COLO829 (cell line): ENCODE measurements at regions not wholly inside any gene's neighbourhood (a gene's known extent, or its start where the extent isn't known, plus 50 kb on each side); places are given as distances from the start of the nearest gene placed in this dataset.

Experiments
- DNase-seq: peaks from one replicate; pipeline ENCODE4 v3.0.0; 2012; ENCODE audit warnings: low spot score

DNA sequence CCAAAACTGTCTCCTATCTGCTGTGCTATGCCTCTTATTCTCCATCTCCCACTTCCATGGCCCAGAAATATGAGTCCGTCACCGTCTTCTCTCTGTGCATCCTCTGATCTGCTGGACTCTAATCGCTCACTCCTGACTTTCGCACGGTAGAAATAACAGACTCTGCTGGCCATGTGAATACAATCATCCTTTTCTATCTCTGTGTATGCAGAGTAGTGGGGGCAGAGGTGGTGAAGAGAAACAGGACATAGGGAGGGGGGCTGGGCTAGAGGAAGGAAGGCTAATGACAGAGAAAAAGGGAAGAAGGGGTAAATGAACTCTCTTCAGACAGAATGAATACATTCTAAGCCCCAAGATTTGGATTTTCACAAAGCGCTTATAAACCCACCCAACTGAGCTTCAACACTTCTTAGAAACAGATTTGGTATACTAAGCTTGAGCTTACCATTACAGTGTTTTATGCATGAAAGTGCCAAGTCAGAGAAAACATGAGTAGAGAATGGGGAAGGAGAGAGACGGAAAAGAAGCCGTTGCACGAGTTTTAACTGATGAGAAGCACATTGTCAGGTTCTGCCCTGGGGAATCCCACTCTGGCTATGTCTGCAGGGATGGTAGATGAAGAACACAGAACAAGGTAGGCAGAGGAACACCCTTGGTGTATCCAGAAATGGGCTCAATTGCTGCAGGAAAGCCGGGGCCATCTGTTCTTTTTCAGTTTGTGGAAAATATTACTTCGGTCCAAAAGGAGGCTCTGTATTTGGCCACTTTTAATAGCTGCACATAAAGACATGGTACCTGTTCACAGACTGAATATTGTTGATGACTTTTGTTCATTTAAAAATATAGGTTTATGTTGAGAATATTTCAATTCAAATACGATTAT lies 324.7 kb downstream of the ETS1 start:
- peak; percentile 3 for DNase-seq

DNA sequence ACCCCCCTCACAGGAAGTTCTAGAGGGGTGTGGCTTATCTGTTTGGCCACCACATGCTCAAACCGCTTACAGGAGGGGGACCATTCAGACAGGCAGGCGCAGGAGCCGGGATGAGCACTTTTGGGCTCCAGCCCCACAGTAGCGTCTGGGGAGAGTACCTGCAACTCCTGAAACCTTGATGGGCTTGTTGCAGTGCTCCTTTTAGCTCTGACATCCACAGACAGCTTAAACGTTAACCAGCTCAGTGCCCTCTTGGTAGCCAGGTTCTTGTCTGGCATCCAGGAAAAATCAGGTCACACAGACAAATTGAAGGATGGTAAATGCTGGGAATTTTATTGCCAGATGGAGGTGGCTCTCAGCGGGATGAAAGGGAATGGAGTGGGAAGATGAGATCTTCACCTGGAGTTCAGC lies 326.3 kb downstream of the ETS1 start:
- DNase-seq = no peak

DNA sequence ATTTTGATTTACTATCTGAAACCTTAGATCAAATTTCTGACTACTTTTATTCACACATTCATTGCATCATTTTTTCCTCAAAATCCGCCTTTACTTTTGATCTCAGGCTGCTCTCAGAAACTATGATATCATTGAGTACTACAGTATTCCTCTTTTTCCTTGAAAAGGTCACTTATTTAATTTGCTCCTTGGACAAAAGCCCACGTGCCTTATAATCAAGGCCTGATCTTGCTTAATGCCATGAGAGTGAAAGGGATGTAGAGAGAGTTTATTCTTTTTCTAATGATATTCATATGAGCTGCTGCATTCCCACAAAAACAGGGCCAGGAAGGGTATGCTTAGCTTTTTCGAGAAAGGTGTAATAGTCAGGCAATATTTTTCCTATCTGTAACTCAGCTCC lies 327.0 kb downstream of the ETS1 start:
- peak; percentile 12 for DNase-seq

GRCh38 chr11:128259816-128260215 lies 327.5 kb downstream of the ETS1 start:
- DNase-seq = no peak

- DNase-seq = no peak
These were observed 332.4 kb downstream of the ETS1 start for GRCh38 chr11:128254941-128255340.

- no peak for DNase-seq
These were observed 336.2 kb downstream of the ETS1 start for GRCh38 chr11:128251140-128251539.

GRCh38 chr11:128250482-128250881 lies 336.9 kb downstream of the ETS1 start:
- DNase-seq = no peak

DNA sequence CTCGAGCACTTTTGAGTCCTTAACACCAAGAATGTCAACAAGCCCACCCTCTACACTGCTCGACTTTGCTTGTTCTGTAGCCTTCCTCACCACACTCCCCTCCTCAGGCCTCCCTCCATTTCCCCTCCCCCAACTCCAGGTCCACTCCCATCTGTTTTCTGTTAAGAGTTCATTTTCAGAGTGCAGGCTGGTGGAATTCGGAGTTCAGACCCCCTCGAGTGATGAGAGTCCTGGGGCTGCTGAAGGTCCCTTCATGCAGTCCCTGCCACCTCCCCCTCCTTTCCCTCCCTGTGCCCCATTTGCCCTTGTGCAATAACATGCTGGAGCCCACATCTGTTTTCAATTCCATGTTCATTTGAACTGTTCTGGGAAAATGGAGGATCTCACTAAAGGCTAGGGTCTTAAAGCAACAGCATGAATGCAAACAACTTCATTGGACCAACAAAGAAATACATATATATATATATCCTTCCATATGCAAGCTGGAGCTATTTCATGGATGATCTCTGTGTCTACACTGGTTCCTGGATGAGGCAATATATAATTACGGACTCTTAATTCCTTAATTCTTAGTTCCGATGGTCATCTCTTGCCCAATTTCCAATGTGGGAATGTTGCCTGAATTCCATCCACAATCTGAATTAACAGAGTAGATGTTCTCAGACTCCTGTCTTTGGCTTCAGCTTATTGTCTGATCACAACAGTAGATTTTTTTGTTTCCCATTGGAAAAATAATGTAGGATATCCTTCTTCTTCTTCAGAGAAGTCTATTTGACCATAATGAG lies 340.4 kb downstream of the ETS1 start:
- no peak for DNase-seq

- no peak for DNase-seq
These were observed 341.0 kb downstream of the ETS1 start for GRCh38 chr11:128246364-128246801.

DNA sequence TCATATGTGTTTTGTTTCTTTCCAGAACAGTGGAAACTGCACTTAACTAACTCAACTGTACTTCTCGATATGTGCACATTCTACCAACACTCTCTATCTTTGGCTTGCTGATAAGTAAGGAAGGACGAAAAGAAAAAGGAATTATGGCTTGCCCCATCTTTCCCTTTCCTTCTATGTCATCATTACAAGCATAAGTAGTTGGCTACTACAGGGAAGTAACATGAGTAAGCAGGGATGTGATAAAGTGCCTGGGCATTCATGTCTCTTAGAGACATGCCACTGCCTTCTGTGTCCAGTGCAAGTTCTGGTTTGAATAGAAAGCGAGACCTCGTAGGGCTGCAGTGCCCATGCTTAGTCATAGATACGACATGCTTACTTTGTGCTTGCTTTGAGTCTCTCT lies 342.5 kb downstream of the ETS1 start:
- no peak for DNase-seq

- DNase-seq = no peak
These were observed 344.9 kb downstream of the ETS1 start for GRCh38 chr11:128242451-128242850.

DNA sequence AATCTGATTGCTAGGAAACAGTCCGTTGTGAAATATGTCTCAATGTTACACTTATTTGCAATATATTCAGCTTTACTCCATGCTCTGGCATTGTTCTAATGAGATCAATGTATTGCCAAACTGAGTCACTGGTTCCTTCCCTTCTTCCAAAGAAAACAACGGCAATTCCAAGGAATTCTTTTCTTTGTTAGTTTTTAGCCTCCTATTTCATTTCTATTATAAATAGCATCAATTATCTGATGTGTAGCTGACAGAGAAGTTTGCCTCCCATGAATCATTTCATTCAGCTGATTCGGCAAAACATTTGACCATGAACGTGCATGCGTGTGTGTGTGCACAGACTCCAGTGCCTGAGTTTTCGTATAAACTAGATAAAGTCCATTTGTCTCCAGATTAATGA lies 346.8 kb downstream of the ETS1 start:
- DNase-seq = no peak

DNA sequence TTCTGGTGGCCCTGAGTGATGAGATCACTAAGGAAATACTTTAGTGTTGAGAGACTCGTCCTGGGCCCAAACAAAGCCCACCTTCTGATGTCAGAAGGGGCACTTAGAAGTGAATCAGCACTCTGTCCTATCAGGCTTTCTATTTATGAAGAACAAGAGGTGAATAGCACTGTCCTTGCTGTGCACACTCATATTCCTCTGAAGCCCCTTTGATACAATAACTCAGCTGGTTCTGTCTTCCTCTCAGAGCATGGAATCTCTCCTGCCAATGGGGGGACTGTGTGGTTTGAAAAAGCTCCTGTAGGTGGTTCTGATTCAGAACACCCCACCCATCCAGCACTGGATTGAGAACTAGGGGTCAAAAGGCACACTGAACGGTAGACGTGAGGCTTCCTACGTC lies 348.1 kb downstream of the ETS1 start:
- no peak for DNase-seq

- DNase-seq = no peak
These were observed 348.7 kb downstream of the ETS1 start for GRCh38 chr11:128238521-128239265.

DNA sequence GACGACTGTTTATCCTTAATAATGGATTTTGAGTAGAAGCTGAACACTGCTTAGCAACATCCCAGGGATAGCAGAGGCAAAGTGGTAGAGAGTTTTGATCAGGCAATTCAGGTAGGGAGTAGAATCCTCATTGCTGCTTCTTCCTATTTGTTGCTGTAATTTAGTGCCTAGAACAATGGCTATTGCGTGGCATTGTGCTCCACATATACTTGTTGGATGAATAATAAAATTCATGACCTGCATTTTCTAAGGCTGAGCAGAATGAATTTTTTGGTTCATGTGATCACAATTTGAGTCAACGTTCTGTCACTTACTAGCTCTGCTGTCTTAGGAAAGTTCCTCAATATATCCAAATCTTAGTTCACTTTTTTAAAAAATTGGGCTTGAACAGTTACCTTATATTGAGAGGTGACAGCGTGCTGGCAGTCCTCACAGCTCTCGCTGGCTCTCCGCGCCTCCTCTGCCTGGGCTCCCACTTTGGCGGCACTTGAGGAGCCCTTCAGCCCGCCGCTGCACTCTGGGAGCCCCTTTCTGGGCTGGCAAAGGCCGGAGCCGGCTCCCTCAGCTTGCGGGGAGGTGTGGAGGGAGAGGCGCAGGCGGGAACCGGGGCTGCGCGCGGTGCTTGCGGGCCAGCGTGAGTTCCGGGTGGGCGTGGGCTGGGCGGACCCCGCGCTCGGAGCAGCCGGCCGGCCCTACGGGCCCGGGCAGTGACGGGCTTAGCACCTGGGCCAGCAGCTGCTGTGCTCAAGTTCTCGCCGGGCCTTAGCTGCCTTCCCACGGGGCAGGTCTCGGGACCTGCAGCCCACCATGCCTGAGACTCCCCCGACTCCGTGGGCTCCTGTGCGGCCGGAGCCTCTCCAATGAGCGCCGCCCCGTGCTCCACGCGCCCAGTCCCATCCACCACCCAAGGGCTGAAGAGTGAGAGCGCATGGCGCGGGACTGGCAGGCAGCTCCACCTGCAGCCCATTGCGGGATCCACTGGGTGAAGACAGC lies 350.6 kb downstream of the ETS1 start:
- no peak for DNase-seq

GRCh38 chr11:128235958-128236357 lies 351.4 kb downstream of the ETS1 start:
- no peak for DNase-seq

- DNase-seq = no peak
These were observed 351.9 kb downstream of the ETS1 start for GRCh38 chr11:128235426-128235825.

- no peak for DNase-seq
These were observed 353.2 kb downstream of the ETS1 start for GRCh38 chr11:128234143-128234542.

GRCh38 chr11:128232588-128232987 lies 354.8 kb downstream of the ETS1 start:
- DNase-seq = no peak

DNA sequence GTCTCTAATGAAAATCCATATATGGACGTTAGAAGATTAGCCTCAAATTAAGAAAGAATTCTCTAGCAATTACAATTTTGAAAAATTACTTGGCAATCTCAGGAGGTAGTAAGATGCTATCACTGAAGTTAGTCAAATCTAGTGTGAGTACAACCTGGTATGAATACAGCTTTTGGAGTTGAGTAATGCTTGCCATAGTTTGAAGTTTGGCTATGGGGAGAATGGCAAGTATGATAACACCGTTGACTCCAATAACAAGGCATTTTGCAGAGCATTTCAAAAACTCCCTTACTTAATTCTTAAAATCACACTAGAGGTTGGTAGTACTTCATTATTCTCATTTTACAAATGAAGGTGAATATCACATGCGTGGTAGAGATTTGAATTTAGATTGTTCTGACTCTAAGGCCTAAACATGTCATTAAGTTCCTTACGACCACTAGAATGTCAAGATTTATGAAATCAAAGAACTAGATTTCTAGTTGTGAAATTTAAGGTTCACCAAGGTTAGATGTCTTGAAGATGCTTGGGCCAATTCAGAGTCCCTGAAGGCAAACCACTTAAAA lies 355.4 kb downstream of the ETS1 start:
- DNase-seq = no peak

DNA sequence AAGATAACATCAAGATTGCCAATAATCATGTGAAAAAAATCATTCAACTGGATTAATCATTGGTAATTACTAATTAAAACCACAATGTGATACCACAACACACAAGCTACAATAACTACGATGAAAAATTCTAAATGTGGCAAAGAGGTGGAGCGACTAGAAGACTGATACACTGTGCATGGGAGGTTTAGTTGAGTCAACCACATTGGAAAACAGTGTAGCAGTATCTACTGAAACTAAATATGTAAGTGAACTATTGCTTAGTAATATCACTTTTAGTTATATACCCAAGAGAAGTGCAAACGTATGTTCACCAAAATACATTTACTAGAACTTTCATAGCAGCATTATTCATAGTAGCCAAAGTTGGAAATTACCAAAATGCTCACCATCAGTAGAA lies 359.9 kb downstream of the ETS1 start:
- DNase-seq = no peak
